Occipital lobe (tissue), 1 donor: ENCODE measurements at regions not wholly inside any gene's neighbourhood (a gene's known extent, or its start where the extent isn't known, plus 50 kb on each side); places are given as distances from the start of the nearest gene placed in this dataset.

Source experiments
- DNase-seq: peaks from one replicate; lab custom pipeline; 2025; lab: John Stamatoyannopoulos, UW

- DNase-seq: no peak
Measured at GRCh38 chr2:52571380-52572347, 1195.9 kb upstream of the CHAC2 start.

GRCh38 chr2:52570716-52571115 lies 1196.9 kb upstream of the CHAC2 start:
- no peak for DNase-seq

- DNase-seq: no peak
Measured at GRCh38 chr2:52563151-52563550, 1204.5 kb upstream of the CHAC2 start.

GRCh38 chr2:52558265-52558664 lies 1209.3 kb upstream of the CHAC2 start:
- DNase-seq: no peak

- no peak for DNase-seq
Measured at GRCh38 chr2:52542297-52542696, 1225.3 kb upstream of the CHAC2 start.

- DNase-seq: no peak
Measured at GRCh38 chr2:52539026-52539970, 1228.3 kb upstream of the CHAC2 start.

- DNase-seq: no peak
Measured at GRCh38 chr2:52537588-52537987, 1230.0 kb upstream of the CHAC2 start.

- DNase-seq: no peak
Measured at GRCh38 chr2:52536929-52537460, 1230.6 kb upstream of the CHAC2 start.

GRCh38 chr2:52532956-52533355 lies 1234.6 kb upstream of the CHAC2 start:
- no peak for DNase-seq

GRCh38 chr2:52526735-52527134 lies 1240.9 kb upstream of the CHAC2 start:
- DNase-seq: no peak

- no peak for DNase-seq
Measured at GRCh38 chr2:52520644-52521043, 1247.0 kb upstream of the CHAC2 start.

- DNase-seq: no peak
Measured at GRCh38 chr2:52518678-52519077, 1248.9 kb upstream of the CHAC2 start.

GRCh38 chr2:52512760-52513159 lies 1254.8 kb upstream of the CHAC2 start:
- no peak for DNase-seq

GRCh38 chr2:52510432-52510831 lies 1257.2 kb upstream of the CHAC2 start:
- no peak for DNase-seq

GRCh38 chr2:52502476-52502860 lies 1265.1 kb upstream of the CHAC2 start:
- no peak for DNase-seq

GRCh38 chr2:52501715-52502475 lies 1265.7 kb upstream of the CHAC2 start:
- no peak for DNase-seq

GRCh38 chr2:52500561-52500960 lies 1267.0 kb upstream of the CHAC2 start:
- DNase-seq: no peak

- no peak for DNase-seq
Measured at GRCh38 chr2:52498077-52498750, 1269.4 kb upstream of the CHAC2 start.

GRCh38 chr2:52495816-52496215 lies 1271.8 kb upstream of the CHAC2 start:
- no peak for DNase-seq

- no peak for DNase-seq
Measured at GRCh38 chr2:52477166-52477565, 1290.4 kb upstream of the CHAC2 start.

GRCh38 chr2:52475590-52475989 lies 1292.0 kb upstream of the CHAC2 start:
- no peak for DNase-seq
